ENCODE measurements at regions not wholly inside any gene's neighbourhood (a gene's known extent, or its start where the extent isn't known, plus 50 kb on each side); places are given as distances from the start of the nearest gene placed in this dataset.
"Not testable (repeated sequence)": the region's sequence is repeated elsewhere in the genome, so short reads cannot be mapped to it uniquely, and the experiment has no call there.

DNA sequence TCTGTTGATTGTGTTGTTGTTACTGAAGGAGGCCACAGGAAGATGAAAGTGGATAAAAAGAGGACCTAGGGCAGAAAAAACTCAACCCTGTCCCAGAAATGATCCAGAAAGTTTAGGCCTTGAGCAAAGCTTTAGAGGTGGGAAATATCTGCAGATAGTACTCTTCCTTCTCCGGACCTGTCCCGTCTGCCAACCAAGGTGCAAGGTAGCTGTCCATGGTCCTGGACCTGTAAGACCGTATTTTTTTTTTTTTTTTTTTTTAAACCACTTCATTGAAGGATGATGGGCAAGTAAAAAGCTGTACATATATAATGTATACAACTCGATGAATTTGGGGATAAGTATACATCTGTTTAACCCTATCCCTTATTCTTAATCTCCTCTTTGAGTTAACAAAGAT is 225.9 kb downstream of the OLFM4 start:
- Mint-ChIP-seq H3K27ac (no peak overlapping the region), H3K9me3 (no peaks in the 10 kb centered on the region), H3K4me1 (no peaks in the 10 kb centered on the region), H3K27me3 (peaks cover under 1% of the 10 kb centered on the region), H3K36me3 (ENCODE audit: low read depth) (no peaks in the 10 kb centered on the region), H3K4me3 (no peak overlapping the region)
- ATAC-seq (replicated peaks), result no peak

DNA sequence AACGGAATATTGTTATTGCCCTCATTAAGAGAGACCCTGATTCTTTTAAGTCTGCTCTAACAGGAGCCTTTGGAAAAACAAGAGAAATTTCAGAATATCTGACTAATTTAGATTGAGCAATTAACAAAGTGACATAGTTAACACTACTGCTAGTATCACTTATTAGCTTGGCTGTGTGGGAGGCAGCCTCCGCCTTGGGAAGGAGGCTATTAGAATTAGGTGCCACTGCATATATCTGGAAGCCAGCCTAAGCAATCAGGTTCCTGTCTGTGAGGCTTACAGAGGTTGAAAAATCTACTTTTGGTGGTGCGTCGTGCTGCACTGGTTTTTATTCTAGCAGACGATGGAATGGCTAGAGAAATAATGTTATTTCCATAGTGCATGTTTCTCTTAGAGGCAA is 227.2 kb downstream of the OLFM4 start:
- H3K36me3 Mint-ChIP-seq (ENCODE audit: low read depth), result no peaks in the 10 kb centered on the region
- no peaks in the 10 kb centered on the region for H3K4me1 Mint-ChIP-seq
- H3K4me3 Mint-ChIP-seq, result no peak overlapping the region
- peaks cover 6% of the 10 kb centered on the region for H3K27me3 Mint-ChIP-seq
- ATAC-seq (replicated peaks), result no peak
- H3K9me3 Mint-ChIP-seq, result no peaks in the 10 kb centered on the region
- no peak overlapping the region for H3K27ac Mint-ChIP-seq

- peaks cover 6% of the 10 kb centered on the region for H3K27me3 Mint-ChIP-seq
- ATAC-seq (replicated peaks), result no peak
- no peak overlapping the region for H3K4me3 Mint-ChIP-seq
- H3K36me3 Mint-ChIP-seq (ENCODE audit: low read depth), result no peaks in the 10 kb centered on the region
- no peak overlapping the region for H3K27ac Mint-ChIP-seq
- no peaks in the 10 kb centered on the region for H3K4me1 Mint-ChIP-seq
- H3K9me3 Mint-ChIP-seq, result no peaks in the 10 kb centered on the region
Observed at GRCh38 chr13:53260594-53260993, 232.0 kb downstream of the OLFM4 start.

- no peaks in the 10 kb centered on the region for H3K36me3 Mint-ChIP-seq (ENCODE audit: low read depth)
- no peak overlapping the region for H3K4me3 Mint-ChIP-seq
- H3K4me1 Mint-ChIP-seq, result no peaks in the 10 kb centered on the region
- no peak for ATAC-seq (replicated peaks)
- H3K27me3 Mint-ChIP-seq, result peaks cover 3% of the 10 kb centered on the region
- H3K9me3 Mint-ChIP-seq, result peaks cover 4% of the 10 kb centered on the region
- no peak overlapping the region for H3K27ac Mint-ChIP-seq
Observed at GRCh38 chr13:53264751-53265385, 236.3 kb downstream of the OLFM4 start.

GRCh38 chr13:53266757-53267156 is 238.1 kb downstream of the OLFM4 start:
- Mint-ChIP-seq H3K27ac (no peak overlapping the region), H3K9me3 (peaks cover 6% of the 10 kb centered on the region), H3K27me3 (peaks cover 2% of the 10 kb centered on the region), H3K4me1 (no peaks in the 10 kb centered on the region), H3K4me3 (no peak overlapping the region), H3K36me3 (ENCODE audit: low read depth) (no peaks in the 10 kb centered on the region)
- no peak for ATAC-seq (replicated peaks)

DNA sequence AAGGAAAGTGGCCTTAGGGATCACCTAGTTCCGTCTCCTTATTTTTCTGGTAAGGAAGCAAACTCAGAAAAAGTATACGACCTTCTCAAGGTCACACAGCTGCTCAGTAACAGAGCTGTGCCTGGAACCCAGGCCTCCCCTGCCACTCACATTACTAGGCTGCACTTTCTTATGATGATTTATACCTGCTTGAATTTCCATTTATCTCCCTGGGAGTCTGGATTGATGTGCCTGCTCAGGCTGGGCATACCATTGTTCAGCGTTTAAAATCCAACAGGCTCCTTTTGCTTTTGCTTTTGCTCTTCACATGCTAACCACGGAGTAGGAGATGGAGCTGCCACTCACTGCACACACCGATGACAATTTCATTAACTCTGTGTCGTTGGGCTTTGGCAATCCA is 241.0 kb downstream of the OLFM4 start:
- H3K36me3 Mint-ChIP-seq (ENCODE audit: low read depth), result no peaks in the 10 kb centered on the region
- H3K27ac Mint-ChIP-seq, result no peak overlapping the region
- no peak overlapping the region for H3K4me3 Mint-ChIP-seq
- ATAC-seq (replicated peaks), result no peak
- H3K9me3 Mint-ChIP-seq, result peaks cover 8% of the 10 kb centered on the region
- peaks cover 4% of the 10 kb centered on the region for H3K27me3 Mint-ChIP-seq
- no peaks in the 10 kb centered on the region for H3K4me1 Mint-ChIP-seq

- peaks cover 4% of the 10 kb centered on the region for H3K27me3 Mint-ChIP-seq
- no peaks in the 10 kb centered on the region for H3K36me3 Mint-ChIP-seq (ENCODE audit: low read depth)
- peaks cover 4% of the 10 kb centered on the region for H3K9me3 Mint-ChIP-seq
- H3K4me1 Mint-ChIP-seq, result no peaks in the 10 kb centered on the region
- H3K27ac Mint-ChIP-seq, result no peak overlapping the region
- H3K4me3 Mint-ChIP-seq, result no peak overlapping the region
- no peak for ATAC-seq (replicated peaks)
Observed at GRCh38 chr13:53272873-53273272, 244.3 kb downstream of the OLFM4 start.

- H3K4me3 Mint-ChIP-seq, result no peak overlapping the region
- H3K27ac Mint-ChIP-seq, result no peak overlapping the region
- no peak for ATAC-seq (replicated peaks)
- no peaks in the 10 kb centered on the region for H3K36me3 Mint-ChIP-seq (ENCODE audit: low read depth)
- no peaks in the 10 kb centered on the region for H3K4me1 Mint-ChIP-seq
- H3K27me3 Mint-ChIP-seq, result peaks cover 4% of the 10 kb centered on the region
- peaks cover 4% of the 10 kb centered on the region for H3K9me3 Mint-ChIP-seq
Observed at GRCh38 chr13:53276265-53276664, 247.7 kb downstream of the OLFM4 start.

DNA sequence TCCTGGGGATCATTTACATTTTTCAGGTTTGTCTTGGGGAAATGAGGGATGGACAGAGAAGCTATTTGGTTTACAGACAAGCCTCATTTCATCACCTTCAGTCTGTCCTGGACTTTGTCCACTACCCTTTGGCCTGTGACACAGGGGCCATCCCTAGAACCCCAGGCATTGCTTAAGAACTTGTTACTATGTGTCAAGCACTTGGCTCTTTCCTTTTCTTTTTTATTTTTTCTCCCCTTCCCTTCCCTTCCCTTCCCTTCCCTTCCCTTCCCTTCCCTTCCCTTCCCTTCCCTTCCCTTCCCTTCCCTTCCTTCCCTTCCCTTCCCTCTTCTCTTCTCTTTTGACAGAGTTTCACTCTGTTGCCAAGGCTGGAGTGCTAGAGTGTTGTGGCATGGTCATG is 253.1 kb downstream of the OLFM4 start:
- Mint-ChIP-seq H3K27me3 (no peaks in the 10 kb centered on the region), H3K27ac (no peak overlapping the region), H3K36me3 (ENCODE audit: low read depth) (no peaks in the 10 kb centered on the region), H3K4me1 (no peaks in the 10 kb centered on the region), H3K4me3 (no peak overlapping the region), H3K9me3 (no peaks in the 10 kb centered on the region)
- ATAC-seq (replicated peaks), result no peak

DNA sequence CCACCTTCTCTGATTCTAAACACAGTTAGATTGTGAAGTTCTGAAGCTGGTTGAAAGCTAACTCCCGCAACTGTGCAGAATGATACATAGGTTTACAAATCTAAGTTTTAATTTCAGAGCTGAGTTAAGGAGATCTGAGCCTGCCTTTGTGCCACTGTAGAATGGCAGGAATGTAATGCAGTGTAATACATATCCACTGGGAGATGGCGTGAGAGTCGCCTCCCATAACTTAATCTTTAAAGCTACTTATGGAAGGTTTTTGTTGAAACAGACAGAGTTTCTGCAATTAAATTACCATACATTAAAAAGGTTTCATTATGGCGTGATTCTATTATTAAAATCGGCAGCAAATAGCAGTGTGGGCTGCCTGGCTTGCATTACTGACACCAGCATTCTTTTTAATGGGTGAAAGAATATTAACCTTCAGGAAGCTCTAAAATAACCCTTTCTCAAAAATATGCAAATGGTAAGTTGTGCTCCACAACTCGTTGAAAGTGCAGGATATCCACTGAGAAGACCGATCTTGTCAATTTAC is 257.4 kb downstream of the OLFM4 start:
- Mint-ChIP-seq H3K4me3 (no peak overlapping the region), H3K36me3 (ENCODE audit: low read depth) (no peaks in the 10 kb centered on the region), H3K4me1 (no peaks in the 10 kb centered on the region), H3K27me3 (no peaks in the 10 kb centered on the region), H3K27ac (no peak overlapping the region), H3K9me3 (no peaks in the 10 kb centered on the region)
- no peak for ATAC-seq (replicated peaks)

GRCh38 chr13:53298396-53298795 is 269.8 kb downstream of the OLFM4 start:
- Mint-ChIP-seq H3K4me3 (no peak overlapping the region), H3K36me3 (ENCODE audit: low read depth) (no peaks in the 10 kb centered on the region), H3K4me1 (no peaks in the 10 kb centered on the region), H3K9me3 (peaks cover 5% of the 10 kb centered on the region), H3K27ac (no peak overlapping the region), H3K27me3 (no peaks in the 10 kb centered on the region)
- no peak for ATAC-seq (replicated peaks)

- H3K4me3 Mint-ChIP-seq, result no peak overlapping the region
- no peaks in the 10 kb centered on the region for H3K4me1 Mint-ChIP-seq
- H3K36me3 Mint-ChIP-seq (ENCODE audit: low read depth), result no peaks in the 10 kb centered on the region
- peaks cover 3% of the 10 kb centered on the region for H3K27me3 Mint-ChIP-seq
- H3K27ac Mint-ChIP-seq, result no peak overlapping the region
- no peak for ATAC-seq (replicated peaks)
- peaks cover 5% of the 10 kb centered on the region for H3K9me3 Mint-ChIP-seq
Observed at GRCh38 chr13:53301449-53301848, 272.8 kb downstream of the OLFM4 start.

DNA sequence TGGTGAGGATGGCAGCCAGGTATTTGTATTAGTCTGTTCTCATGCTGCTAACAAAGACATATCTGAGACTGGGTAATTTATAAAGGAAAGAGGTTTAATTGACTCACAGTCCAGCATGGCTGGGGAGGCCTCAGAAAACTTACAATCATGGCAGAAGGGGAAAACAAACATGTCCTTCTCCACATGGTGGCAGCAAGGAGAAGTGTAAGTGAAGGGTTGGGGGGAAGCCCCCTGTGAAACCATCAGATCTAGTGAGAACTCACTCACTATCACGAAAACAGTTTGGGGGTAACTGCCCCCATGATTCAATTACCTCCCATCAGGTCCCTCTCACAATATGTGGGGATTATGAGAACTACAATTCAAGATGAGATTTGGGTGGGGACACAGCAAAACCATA is 276.8 kb downstream of the OLFM4 start:
- not testable (repeated sequence) for H3K36me3 Mint-ChIP-seq (ENCODE audit: low read depth); H3K9me3 Mint-ChIP-seq; H3K4me1 Mint-ChIP-seq; H3K4me3 Mint-ChIP-seq; H3K27me3 Mint-ChIP-seq; H3K27ac Mint-ChIP-seq; ATAC-seq (replicated peaks)

- H3K27ac Mint-ChIP-seq, result no peak overlapping the region
- H3K36me3 Mint-ChIP-seq (ENCODE audit: low read depth), result no peaks in the 10 kb centered on the region
- H3K4me3 Mint-ChIP-seq, result no peak overlapping the region
- no peaks in the 10 kb centered on the region for H3K4me1 Mint-ChIP-seq
- no peaks in the 10 kb centered on the region for H3K27me3 Mint-ChIP-seq
- no peak for ATAC-seq (replicated peaks)
- H3K9me3 Mint-ChIP-seq, result no peaks in the 10 kb centered on the region
Observed at GRCh38 chr13:53310786-53311185, 282.2 kb downstream of the OLFM4 start.

DNA sequence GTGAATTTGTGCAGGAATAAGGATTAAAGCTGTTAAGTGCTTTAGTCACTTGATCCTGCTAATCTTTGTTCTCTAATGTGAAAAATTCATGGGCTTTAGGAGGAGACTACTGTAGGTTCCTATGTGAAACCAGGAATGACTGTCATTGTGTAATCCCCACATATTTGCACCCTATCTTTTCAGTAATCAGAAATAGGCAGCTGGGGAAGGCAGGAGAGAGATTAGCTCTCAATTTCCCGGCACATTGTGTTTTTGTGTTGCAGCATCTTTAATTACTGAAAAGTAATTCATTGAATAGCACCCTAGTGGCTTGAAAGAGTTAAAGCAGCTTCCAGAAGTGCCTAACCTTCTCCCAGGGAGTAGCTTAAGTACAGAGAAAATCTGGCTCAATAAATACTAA is 282.9 kb downstream of the OLFM4 start:
- Mint-ChIP-seq H3K36me3 (ENCODE audit: low read depth) (no peaks in the 10 kb centered on the region), H3K9me3 (no peaks in the 10 kb centered on the region), H3K27me3 (no peaks in the 10 kb centered on the region), H3K4me1 (no peaks in the 10 kb centered on the region), H3K4me3 (no peak overlapping the region), H3K27ac (no peak overlapping the region)
- ATAC-seq (replicated peaks), result no peak

- Mint-ChIP-seq H3K9me3 (peaks cover 8% of the 10 kb centered on the region), H3K4me1 (no peaks in the 10 kb centered on the region), H3K36me3 (ENCODE audit: low read depth) (no peaks in the 10 kb centered on the region), H3K4me3 (no peak overlapping the region), H3K27me3 (no peaks in the 10 kb centered on the region), H3K27ac (no peak overlapping the region)
- ATAC-seq (replicated peaks), result no peak
Observed at GRCh38 chr13:53321296-53321801, 292.7 kb downstream of the OLFM4 start.
